Osteocyte (in vitro differentiated cells): ENCODE measurements at regions not wholly inside any gene's neighbourhood (a gene's known extent, or its start where the extent isn't known, plus 50 kb on each side); places are given as distances from the start of the nearest gene placed in this dataset.

Experiments
- DNase-seq: peaks from one replicate; pipeline ENCODE4 v3.0.0; 2021; ENCODE audit warnings: mixed read lengths; ENCODE audit not compliant: unreplicated experiment; ENCODE audit errors: extremely low spot score
- H3K27ac Mint-ChIP-seq: one replicate; pipeline ENCODE4 v1.8.0; 2021; ENCODE audit warnings: mild to moderate bottlenecking, mixed read lengths; ENCODE audit not compliant: unreplicated experiment
- H3K27me3 Mint-ChIP-seq: one replicate; pipeline ENCODE4 v1.8.0; 2021; ENCODE audit warnings: mixed read lengths; ENCODE audit not compliant: unreplicated experiment
- H3K36me3 Mint-ChIP-seq: one replicate; pipeline ENCODE4 v1.8.0; 2021; ENCODE audit warnings: mixed read lengths; ENCODE audit not compliant: unreplicated experiment
- H3K4me1 Mint-ChIP-seq: one replicate; pipeline ENCODE4 v1.8.0; 2021; ENCODE audit warnings: mixed read lengths; ENCODE audit not compliant: unreplicated experiment
- H3K4me3 Mint-ChIP-seq: one replicate; pipeline ENCODE4 v1.8.0; 2021; ENCODE audit warnings: mild to moderate bottlenecking, moderate library complexity, mixed read lengths; ENCODE audit not compliant: unreplicated experiment
- H3K9me3 Mint-ChIP-seq: one replicate; pipeline ENCODE4 v1.8.0; 2021; ENCODE audit warnings: mixed read lengths; ENCODE audit not compliant: unreplicated experiment
- CTCF ChIP-seq: fragments of 200-600 bp; sonication (generic); IDR thresholded peaks from 2 replicates; pipeline ENCODE4 v1.5.0; 2021; ENCODE audit warnings: antibody characterized with exemption, mild to moderate bottlenecking, moderate library complexity

GRCh38 chr15:95733931-95734330 lies 596.6 kb upstream of the NR2F2 start:
- no peak overlapping the region for H3K27ac Mint-ChIP-seq
- no peak overlapping the region for H3K4me3 Mint-ChIP-seq
- no peaks in the 10 kb centered on the region for H3K27me3 Mint-ChIP-seq
- peaks cover 2% of the 10 kb centered on the region for H3K4me1 Mint-ChIP-seq
- DNase-seq, result no peak
- no peaks in the 10 kb centered on the region for H3K36me3 Mint-ChIP-seq
- no peak for TF ChIP-seq CTCF
- H3K9me3 Mint-ChIP-seq, result no peaks in the 10 kb centered on the region

- H3K4me3 Mint-ChIP-seq, result no peak overlapping the region
- no peaks in the 10 kb centered on the region for H3K9me3 Mint-ChIP-seq
- no peak for TF ChIP-seq CTCF
- H3K36me3 Mint-ChIP-seq, result no peaks in the 10 kb centered on the region
- H3K27me3 Mint-ChIP-seq, result no peaks in the 10 kb centered on the region
- DNase-seq, result no peak
- no peak overlapping the region for H3K27ac Mint-ChIP-seq
- H3K4me1 Mint-ChIP-seq, result peaks cover 2% of the 10 kb centered on the region
These were observed 595.8 kb upstream of the NR2F2 start for GRCh38 chr15:95734422-95735316.

GRCh38 chr15:95737060-95737459 lies 593.4 kb upstream of the NR2F2 start:
- DNase-seq, result no peak
- Mint-ChIP-seq H3K27ac (no peak overlapping the region), H3K4me3 (no peak overlapping the region), H3K36me3 (no peaks in the 10 kb centered on the region), H3K9me3 (no peaks in the 10 kb centered on the region), H3K27me3 (no peaks in the 10 kb centered on the region), H3K4me1 (peaks cover 2% of the 10 kb centered on the region)
- no peak for TF ChIP-seq CTCF

- TF ChIP-seq CTCF, result no peak
- no peaks in the 10 kb centered on the region for H3K36me3 Mint-ChIP-seq
- peaks cover 6% of the 10 kb centered on the region for H3K9me3 Mint-ChIP-seq
- H3K4me1 Mint-ChIP-seq, result peaks cover 2% of the 10 kb centered on the region
- DNase-seq, result no peak
- H3K27me3 Mint-ChIP-seq, result no peaks in the 10 kb centered on the region
- no peak overlapping the region for H3K4me3 Mint-ChIP-seq
- no peak overlapping the region for H3K27ac Mint-ChIP-seq
These were observed 591.4 kb upstream of the NR2F2 start for GRCh38 chr15:95739131-95739530.

- H3K4me3 Mint-ChIP-seq, result no peak overlapping the region
These were observed 588.7 kb upstream of the NR2F2 start for GRCh38 chr15:95741830-95742229.

More at GRCh38 chr15:95741830-95742229, 588.7 kb upstream of the NR2F2 start:
- no peak for TF ChIP-seq CTCF
- no peaks in the 10 kb centered on the region for H3K4me1 Mint-ChIP-seq
- H3K36me3 Mint-ChIP-seq, result no peaks in the 10 kb centered on the region
- H3K9me3 Mint-ChIP-seq, result peaks cover 13% of the 10 kb centered on the region
- H3K27ac Mint-ChIP-seq, result no peak overlapping the region
- no peak for DNase-seq
- no peaks in the 10 kb centered on the region for H3K27me3 Mint-ChIP-seq
